Gastrocnemius medialis (tissue), 4 donors: ENCODE measurements at regions not wholly inside any gene's neighbourhood (a gene's known extent, or its start where the extent isn't known, plus 50 kb on each side); places are given as distances from the start of the nearest gene placed in this dataset.

Source experiments
- ATAC-seq, 2 donors: fragments of 150-250 bp; one replicate each; pipeline ENCODE4 v1.9.1; 2016
- DNase-seq, 2 donors: peaks; one replicate each; pipeline ENCODE4 v3.0.0-alpha.2; 2019
- H3K27ac ChIP-seq, 4 donors: fragments of 200-600 bp; sonication (generic); 1 replicate in 1 of 4; 2 replicates in 3 of 4; pipeline ENCODE4 v1.5.1; 2016 to 2018; ENCODE audit warnings: mild to moderate bottlenecking in 2 of 4, moderate library complexity in 1 of 4
- H3K27me3 ChIP-seq, 3 donors: fragments of 200-600 bp; sonication (generic) in 2 of 3; 1 replicate in 1 of 3; 2 replicates in 2 of 3; pipeline versions ENCODE4 v1.5.1 to v1.6.0; 2016 to 2019; ENCODE audit warnings: mild to moderate bottlenecking in 1 of 3, moderate library complexity in 1 of 3
- H3K36me3 ChIP-seq, 2 donors: fragments of 200-600 bp; sonication (generic) in 1 of 2; one replicate each; pipeline ENCODE4 v1.5.1; 2017 to 2018
- H3K4me1 ChIP-seq, 2 donors: fragments of 200-600 bp; sonication (generic) in 1 of 2; one replicate each; pipeline ENCODE4 v1.5.1; 2016 to 2017; ENCODE audit warnings: mild to moderate bottlenecking in 2 of 2
- H3K4me3 ChIP-seq, 4 donors: fragments of 200-600 bp; sonication (generic) in 3 of 4; 1 replicate in 1 of 4; 2 replicates in 3 of 4; pipeline ENCODE4 v1.5.1; 2016 to 2019; ENCODE audit warnings: mild to moderate bottlenecking in 2 of 4
- H3K9me3 ChIP-seq, 3 donors: fragments of 200-600 bp; sonication (generic) in 2 of 3; 1 replicate in 1 of 3; 2 replicates in 2 of 3; pipeline ENCODE4 v1.5.1; 2016 to 2019
- CTCF ChIP-seq, 5 experiments: fragments of 450-650 bp in 3 of 5; fragments of 200-600 bp in 2 of 5; sonication (generic) in 2 of 5; IDR thresholded peaks in 4 of 5; conservative IDR thresholded peaks in 1 of 5; 1 replicate in 4 of 5; 2 replicates in 1 of 5; pipeline ENCODE4 v1.5.1; 2016 to 2019; ENCODE audit warnings: antibody characterized with exemption in 5 of 5, mild to moderate bottlenecking in 3 of 5, moderate library complexity in 3 of 5
- POLR2A ChIP-seq, 2 donors: fragments of 450-650 bp; IDR thresholded peaks; one replicate each; pipeline ENCODE4 v1.6.1; 2017; ENCODE audit warnings: antibody characterized with exemption in 2 of 2, mild to moderate bottlenecking in 2 of 2, moderate library complexity in 2 of 2
- in situ Hi-C, 4 donors: fragments of 200-750 bp; cut with MboI; loops; one replicate each; pipeline versions ENCODE4 v1.15.0 to v1.8.0; 2017; ENCODE audit warnings: low sequenced_read_pairs in 4 of 4
- intact Hi-C: fragments of 100-400 bp; cut with DNase I; formaldehyde crosslinking; loops from one replicate; pipeline ENCODE4 v1.15.1; 2023; ENCODE audit warnings: low total_unique reads

- Histone ChIP-seq H3K27ac (no peak overlapping the region), H3K27me3 (no peaks in the 10 kb centered on the region), H3K9me3 (no peaks in the 10 kb centered on the region), H3K4me1 (no peaks in the 10 kb centered on the region), H3K4me3 (no peak overlapping the region), H3K36me3 (no peaks in the 10 kb centered on the region)
- no peak for DNase-seq
- TF ChIP-seq POLR2A (IDR thresholded peaks at IDR 0.05) (no peak), CTCF (IDR thresholded peaks at IDR 0.05 in 4 of 5, conservative IDR thresholded peaks at IDR 0.05 in 1 of 5) (no peak)
- intact Hi-C loops (no loop called here), in situ Hi-C loops (no loop called here)
- no peak for ATAC-seq
These were observed 535.1 kb upstream of the CELF2 start for GRCh38 chr10:10482613-10483012.

- Histone ChIP-seq H3K27ac (no peak overlapping the region), H3K4me3 (no peak overlapping the region), H3K27me3 (no peaks in the 10 kb centered on the region), H3K9me3 (no peaks in the 10 kb centered on the region), H3K4me1 (no peaks in the 10 kb centered on the region), H3K36me3 (no peaks in the 10 kb centered on the region)
- intact Hi-C loops = no loop called here
- DNase-seq (no peak), ATAC-seq (no peak)
- TF ChIP-seq CTCF (IDR thresholded peaks at IDR 0.05 in 4 of 5, conservative IDR thresholded peaks at IDR 0.05 in 1 of 5) (no peak), POLR2A (IDR thresholded peaks at IDR 0.05) (no peak)
- in situ Hi-C loops = no loop called here
These were observed 528.6 kb upstream of the CELF2 start for GRCh38 chr10:10489076-10489475.

GRCh38 chr10:10489805-10490571 lies 527.7 kb upstream of the CELF2 start:
- ATAC-seq (no peak), DNase-seq (no peak)
- in situ Hi-C loops (no loop called here), intact Hi-C loops (no loop called here)
- Histone ChIP-seq H3K27ac (no peak overlapping the region), H3K9me3 (no peaks in the 10 kb centered on the region), H3K27me3 (no peaks in the 10 kb centered on the region), H3K4me1 (no peaks in the 10 kb centered on the region), H3K4me3 (no peak overlapping the region), H3K36me3 (no peaks in the 10 kb centered on the region)
- TF ChIP-seq POLR2A (IDR thresholded peaks at IDR 0.05) = no peak
- TF ChIP-seq CTCF (IDR thresholded peaks at IDR 0.05 in 4 of 5, conservative IDR thresholded peaks at IDR 0.05 in 1 of 5) = no peak

- ATAC-seq = no peak
- Histone ChIP-seq H3K27ac (no peak overlapping the region), H3K27me3 (no peaks in the 10 kb centered on the region), H3K36me3 (no peaks in the 10 kb centered on the region), H3K9me3 (no peaks in the 10 kb centered on the region), H3K4me1 (no peaks in the 10 kb centered on the region), H3K4me3 (no peak overlapping the region)
- TF ChIP-seq POLR2A (IDR thresholded peaks at IDR 0.05) (no peak), CTCF (IDR thresholded peaks at IDR 0.05 in 4 of 5, conservative IDR thresholded peaks at IDR 0.05 in 1 of 5) (no peak)
- no peak for DNase-seq
- intact Hi-C loops = no loop called here
- in situ Hi-C loops = no loop called here
These were observed 527.1 kb upstream of the CELF2 start for GRCh38 chr10:10490581-10490980.

GRCh38 chr10:10492420-10492819 lies 525.3 kb upstream of the CELF2 start:
- ATAC-seq = no peak
- TF ChIP-seq CTCF (IDR thresholded peaks at IDR 0.05 in 4 of 5, conservative IDR thresholded peaks at IDR 0.05 in 1 of 5) (no peak), POLR2A (IDR thresholded peaks at IDR 0.05) (no peak)
- H3K4me1 ChIP-seq = no peaks in the 10 kb centered on the region
- in situ Hi-C loops (no loop called here), intact Hi-C loops (no loop called here)
- H3K27me3 ChIP-seq = no peaks in the 10 kb centered on the region
- no peaks in the 10 kb centered on the region for H3K9me3 ChIP-seq
- H3K36me3 ChIP-seq = no peaks in the 10 kb centered on the region
- H3K27ac ChIP-seq = no peak overlapping the region
- H3K4me3 ChIP-seq = no peak overlapping the region
- no peak for DNase-seq
